ENCODE measurements at regions not wholly inside any gene's neighbourhood (a gene's known extent, or its start where the extent isn't known, plus 50 kb on each side); places are given as distances from the start of the nearest gene placed in this dataset.

- no peak overlapping the region for H3K27ac Mint-ChIP-seq
- Histone ChIP-seq H3K14ac (ENCODE audit: insufficient read depth, low read length) (no peak overlapping the region), H3K27ac (ENCODE audit: insufficient read length, low read depth, low read length) (no peak overlapping the region), H4K20me1 (ENCODE audit: control insufficient read depth, insufficient read depth, insufficient read length) (no peaks in the 10 kb centered on the region), H3K79me1 (ENCODE audit: insufficient read depth, low read depth, low read length, poor library complexity, severe bottlenecking) (no peaks in the 10 kb centered on the region), H2BK15ac (ENCODE audit: low read depth, low read length) (no peak overlapping the region), H3K56ac (ENCODE audit: insufficient read length, low read depth, low read length) (no peak overlapping the region), H2BK20ac (ENCODE audit: low read depth, low read length, poor library complexity, severe bottlenecking) (no peak overlapping the region), H3T11ph (ENCODE audit: low read length) (no peak overlapping the region), H4K5ac (ENCODE audit: insufficient read length, low read depth, low read length) (no peak overlapping the region), H4K91ac (ENCODE audit: insufficient read length, low read depth, low read length) (no peak overlapping the region), H2AFZ (ENCODE audit: low read length) (no peak overlapping the region), H3K9ac (ENCODE audit: extremely low read depth, insufficient read length, low read length) (no peak overlapping the region), H2BK120ac (ENCODE audit: low read depth, low read length, poor library complexity, severe bottlenecking) (no peak overlapping the region), H4K8ac (replicated peaks; ENCODE audit: insufficient read length, low read depth, low read length) (no peak overlapping the region), H3K4me1 (ENCODE audit: insufficient read depth, low read length) (peaks cover 7% of the 10 kb centered on the region; the same call in 1 of the 2 replicates), H3K9me3 (ENCODE audit: control insufficient read depth, low read depth, low read length) (no peaks in the 10 kb centered on the region), H2BK12ac (ENCODE audit: insufficient read length, low read depth, low read length) (no peak overlapping the region), H3K79me2 (ENCODE audit: insufficient read depth, low read length) (no peaks in the 10 kb centered on the region), H3K4ac (ENCODE audit: low read depth, low read length) (no peak overlapping the region), H3K23me2 (ENCODE audit: insufficient read length, low read depth, low read length, poor library complexity, severe bottlenecking) (no peaks in the 10 kb centered on the region), H3K23ac (ENCODE audit: insufficient read length, low read depth, low read length) (no peak overlapping the region), H3K4me2 (ENCODE audit: insufficient read depth, insufficient read length, low read length) (no peak overlapping the region), H3K18ac (ENCODE audit: insufficient read length, low read depth, low read length) (no peak overlapping the region), H3K27me3 (ENCODE audit: insufficient read depth, low read length) (no peaks in the 10 kb centered on the region), H2BK5ac (ENCODE audit: insufficient read length, low read length) (no peak overlapping the region), H2AK5ac (ENCODE audit: insufficient read length, low read length) (no peak overlapping the region)
- H3K4me3 Mint-ChIP-seq, result no peak overlapping the region
- no peak for DNase-seq
- no peaks in the 10 kb centered on the region for H3K9me3 Mint-ChIP-seq
- H3K27me3 Mint-ChIP-seq (ENCODE audit: low read depth), result no peaks in the 10 kb centered on the region
- TF ChIP-seq CTCF (conservative IDR thresholded peaks at IDR 0.05), result no peak
- H3K4me1 Mint-ChIP-seq, result peaks cover 5 to 7% of the 10 kb centered on the region in 2 experiments; a peak in 3 of 4 replicates
- no peaks in the 10 kb centered on the region for H3K36me3 Mint-ChIP-seq (ENCODE audit: insufficient read depth in 1 of 3, low read depth in 3 of 3)
- WGBS (ENCODE audit: extremely low coverage, insufficient read length, low lambda C conversion rate), result no CpG with 5 or more reads among the region's 2 CpGs
Observed at GRCh38 chr2:220999356-220999755, 572.7 kb downstream of the EPHA4 start.
